ENCODE measurements at regions not wholly inside any gene's neighbourhood (a gene's known extent, or its start where the extent isn't known, plus 50 kb on each side); places are given as distances from the start of the nearest gene placed in this dataset.

DNA sequence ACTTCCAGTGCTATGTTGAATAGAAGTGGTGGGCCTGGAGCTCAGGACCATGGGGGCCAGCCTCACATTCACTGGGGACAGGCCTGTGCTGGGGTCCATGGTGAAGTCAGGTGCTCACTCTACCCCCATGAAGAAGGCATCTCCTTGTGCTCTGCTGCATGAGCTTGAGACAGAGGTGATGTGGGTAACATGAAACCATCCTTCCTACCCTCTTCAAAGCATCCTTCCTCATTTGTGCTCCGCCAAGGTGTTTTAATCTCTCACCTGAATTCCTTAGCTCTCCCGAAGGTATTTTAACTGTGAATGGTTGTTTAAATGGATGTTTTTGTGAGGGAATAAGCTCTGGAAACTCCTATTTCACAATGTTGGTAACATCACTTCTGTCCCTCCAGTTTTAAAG lies 209.6 kb upstream of the PCSK2 start:
- no peak for TF ChIP-seq CTCF (IDR thresholded peaks at IDR 0.05)
- TF ChIP-seq POLR2A (IDR thresholded peaks at IDR 0.05) = no peak
